ENCODE measurements at regions not wholly inside any gene's neighbourhood (a gene's known extent, or its start where the extent isn't known, plus 50 kb on each side); places are given as distances from the start of the nearest gene placed in this dataset.

DNA sequence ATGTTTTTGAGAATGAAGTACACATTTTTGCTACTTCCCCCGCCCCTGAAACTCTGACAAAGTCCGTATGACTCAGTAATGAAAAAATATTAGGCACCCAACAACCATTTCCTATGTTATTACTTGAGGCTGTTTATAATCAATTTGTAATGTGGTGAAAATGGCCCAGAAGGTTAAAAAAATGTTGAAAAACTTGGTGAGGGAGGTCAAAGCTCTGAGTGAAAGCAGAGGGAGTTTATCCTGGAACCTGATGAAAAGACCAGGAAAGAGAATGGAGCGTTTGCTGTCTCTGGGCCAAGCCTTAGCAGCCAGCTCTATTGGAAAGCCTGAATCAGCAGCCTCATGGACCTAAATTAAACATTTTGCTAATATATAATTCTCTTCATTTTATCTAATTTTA lies 367.7 kb upstream of the NEGR1 start:
- DNase-seq (no peak), ATAC-seq (no peak)
- Histone ChIP-seq H3K4me3 (no peak overlapping the region), H3K9me3 (no peaks in the 10 kb centered on the region), H3K4me1 (ENCODE audit: low read depth) (no peaks in the 10 kb centered on the region), H3K36me3 (ENCODE audit: low read depth) (no peaks in the 10 kb centered on the region)
- TF ChIP-seq, protein P1, sequence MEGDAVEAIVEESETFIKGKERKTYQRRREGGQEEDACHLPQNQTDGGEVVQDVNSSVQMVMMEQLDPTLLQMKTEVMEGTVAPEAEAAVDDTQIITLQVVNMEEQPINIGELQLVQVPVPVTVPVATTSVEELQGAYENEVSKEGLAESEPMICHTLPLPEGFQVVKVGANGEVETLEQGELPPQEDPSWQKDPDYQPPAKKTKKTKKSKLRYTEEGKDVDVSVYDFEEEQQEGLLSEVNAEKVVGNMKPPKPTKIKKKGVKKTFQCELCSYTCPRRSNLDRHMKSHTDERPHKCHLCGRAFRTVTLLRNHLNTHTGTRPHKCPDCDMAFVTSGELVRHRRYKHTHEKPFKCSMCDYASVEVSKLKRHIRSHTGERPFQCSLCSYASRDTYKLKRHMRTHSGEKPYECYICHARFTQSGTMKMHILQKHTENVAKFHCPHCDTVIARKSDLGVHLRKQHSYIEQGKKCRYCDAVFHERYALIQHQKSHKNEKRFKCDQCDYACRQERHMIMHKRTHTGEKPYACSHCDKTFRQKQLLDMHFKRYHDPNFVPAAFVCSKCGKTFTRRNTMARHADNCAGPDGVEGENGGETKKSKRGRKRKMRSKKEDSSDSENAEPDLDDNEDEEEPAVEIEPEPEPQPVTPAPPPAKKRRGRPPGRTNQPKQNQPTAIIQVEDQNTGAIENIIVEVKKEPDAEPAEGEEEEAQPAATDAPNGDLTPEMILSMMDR (IDR thresholded peaks at IDR 0.05) = no peak
- intact Hi-C loops (cut with DNase I, micrococcal nuclease) = no loop called here

DNA sequence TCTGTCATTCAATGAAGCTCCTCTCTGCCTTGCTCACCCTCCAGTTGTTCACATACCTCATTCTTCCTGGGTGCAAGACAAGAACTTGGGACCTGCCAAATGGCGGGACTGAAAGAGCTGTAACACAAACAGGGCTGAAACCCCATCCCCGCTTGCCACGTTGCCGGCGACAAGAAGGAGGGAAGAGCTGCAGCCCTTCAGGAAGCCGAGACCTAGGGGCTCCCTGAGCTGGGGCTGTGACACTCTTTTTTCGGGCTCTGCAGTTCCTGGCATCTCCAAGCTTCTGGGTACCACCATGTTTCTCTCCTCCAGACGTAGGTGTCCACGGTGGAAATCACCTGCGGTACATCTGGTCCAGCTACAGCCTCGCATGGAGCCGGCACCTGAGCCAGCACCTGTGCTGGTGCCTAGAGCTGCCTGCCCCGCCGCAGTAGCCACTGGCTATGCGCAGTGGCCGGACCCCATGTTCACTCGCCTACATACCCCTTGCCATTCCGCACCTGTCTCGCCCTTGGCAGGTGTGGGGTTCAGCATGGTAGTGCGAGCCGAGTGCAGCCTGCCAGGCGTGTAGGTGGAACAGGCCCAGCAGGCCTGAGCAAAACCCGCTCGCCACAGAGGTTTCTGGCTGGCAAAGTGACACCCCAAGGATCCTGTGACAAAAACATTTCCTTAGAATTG lies 367.0 kb upstream of the NEGR1 start:
- DNase-seq (peak in 1 of 3 donors; percentile 25), ATAC-seq (no peak)
- Histone ChIP-seq H3K4me3 (no peak overlapping the region), H3K4me1 (ENCODE audit: low read depth) (no peaks in the 10 kb centered on the region), H3K9me3 (no peaks in the 10 kb centered on the region), H3K36me3 (ENCODE audit: low read depth) (no peaks in the 10 kb centered on the region)
- TF ChIP-seq, protein P1 (IDR thresholded peaks at IDR 0.05) = no peak
- intact Hi-C loops (cut with DNase I, micrococcal nuclease) = no loop called here

DNA sequence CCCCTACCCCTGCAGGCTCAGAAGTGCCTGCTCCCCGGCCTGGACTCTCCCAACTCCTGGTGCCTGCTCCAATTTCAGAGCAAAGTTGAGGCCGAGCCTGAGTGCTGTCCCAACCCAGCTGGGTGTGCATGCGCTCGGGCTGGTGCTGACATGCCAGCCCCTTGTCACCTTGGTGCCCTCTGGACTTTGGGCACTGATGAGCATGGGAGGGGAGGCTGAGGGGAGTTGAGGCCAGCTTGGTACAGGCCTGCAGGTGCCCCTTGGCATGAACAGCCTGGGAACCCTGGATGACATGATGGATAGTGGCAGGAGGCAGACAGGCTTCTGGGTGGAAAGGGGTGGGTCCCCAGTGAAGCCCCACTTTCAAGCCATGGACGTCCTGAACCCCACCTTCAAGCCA lies 366.1 kb upstream of the NEGR1 start:
- TF ChIP-seq, protein P1 (IDR thresholded peaks at IDR 0.05) = no peak
- peak in 1 of 3 donors; percentile 12 for DNase-seq
- ATAC-seq = no peak

DNA sequence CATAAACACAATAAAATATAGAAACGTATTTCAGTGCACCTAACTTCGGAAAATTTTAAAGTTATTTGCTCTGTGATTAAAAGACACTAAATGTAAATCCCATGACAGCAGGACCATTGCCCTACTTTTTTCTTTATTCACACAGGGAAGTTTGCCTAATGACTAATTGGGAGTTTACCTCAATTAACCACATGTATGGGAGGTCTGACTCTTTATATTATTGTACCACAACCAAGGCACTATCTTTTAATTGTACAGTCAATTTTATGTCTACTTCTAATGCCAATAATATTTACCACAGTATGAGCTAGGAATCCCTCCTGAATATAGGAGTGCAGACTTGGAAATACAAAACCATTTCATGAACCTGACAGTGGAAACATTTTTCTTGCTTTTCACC lies 360.8 kb upstream of the NEGR1 start:
- TF ChIP-seq, protein P1 (IDR thresholded peaks at IDR 0.05) = no peak
- H3K36me3 ChIP-seq (ENCODE audit: low read depth) = no peaks in the 10 kb centered on the region
- intact Hi-C loops (cut with DNase I, micrococcal nuclease) = no loop called here
- H3K4me1 ChIP-seq (ENCODE audit: low read depth) = no peaks in the 10 kb centered on the region
- DNase-seq = no peak
- H3K4me3 ChIP-seq = no peak overlapping the region
- no peaks in the 10 kb centered on the region for H3K9me3 ChIP-seq
- ATAC-seq = no peak

More for the DNA sequence above, 366.1 kb upstream of the NEGR1 start:
- no peaks in the 10 kb centered on the region for H3K9me3 ChIP-seq
- H3K36me3 ChIP-seq (ENCODE audit: low read depth) = no peaks in the 10 kb centered on the region
- no peak overlapping the region for H3K4me3 ChIP-seq
- H3K4me1 ChIP-seq (ENCODE audit: low read depth) = no peaks in the 10 kb centered on the region
- intact Hi-C loops (cut with DNase I, micrococcal nuclease) = no loop called here

DNA sequence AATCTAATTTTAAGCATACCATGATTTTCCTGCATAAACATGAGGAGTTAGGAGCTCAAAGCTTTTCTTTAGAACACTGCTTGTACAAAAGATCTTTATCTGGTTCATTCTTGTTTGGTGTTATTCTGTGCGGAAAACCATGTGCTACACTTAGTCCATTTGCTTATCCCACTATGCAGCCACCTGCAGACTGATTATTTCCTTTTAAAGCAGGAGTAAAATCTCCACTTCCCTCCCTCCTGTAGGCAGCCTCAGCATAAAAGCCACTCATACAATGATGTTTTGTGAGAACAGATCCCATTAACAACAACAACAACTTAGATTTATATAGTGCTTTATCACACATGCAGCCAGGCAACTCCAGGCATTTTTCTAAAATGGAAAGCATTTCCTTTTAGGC lies 355.3 kb upstream of the NEGR1 start:
- H3K4me3 ChIP-seq = no peak overlapping the region
- no peaks in the 10 kb centered on the region for H3K9me3 ChIP-seq
- DNase-seq (no peak), ATAC-seq (no peak)
- H3K4me1 ChIP-seq (ENCODE audit: low read depth) = no peaks in the 10 kb centered on the region
- H3K36me3 ChIP-seq (ENCODE audit: low read depth) = no peaks in the 10 kb centered on the region
- TF ChIP-seq, protein P1 (IDR thresholded peaks at IDR 0.05) = no peak
- intact Hi-C loops (cut with DNase I, micrococcal nuclease) = no loop called here

DNA sequence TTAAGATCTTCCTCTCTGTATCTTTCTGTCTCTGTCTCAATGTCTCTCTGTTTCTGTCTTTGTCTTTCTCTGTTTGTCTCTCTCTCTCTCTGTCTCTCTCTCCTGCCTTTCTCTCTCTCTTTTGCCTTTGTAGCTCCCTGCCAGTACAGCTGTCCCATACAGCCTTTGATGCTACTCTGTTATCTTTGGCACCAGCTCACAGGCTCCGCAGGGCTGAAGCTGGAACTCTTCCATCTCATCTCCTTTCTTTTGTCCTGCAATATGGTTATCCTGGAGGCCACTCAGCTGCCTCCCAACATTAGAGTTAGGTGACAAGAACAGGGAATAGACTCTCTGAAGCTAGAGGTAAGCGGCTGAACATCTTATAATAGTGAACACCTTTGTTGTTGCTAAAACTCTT lies 354.3 kb upstream of the NEGR1 start:
- no peak for DNase-seq
- no peak for ATAC-seq
- Histone ChIP-seq H3K36me3 (ENCODE audit: low read depth) (no peaks in the 10 kb centered on the region), H3K4me3 (no peak overlapping the region), H3K4me1 (ENCODE audit: low read depth) (no peaks in the 10 kb centered on the region), H3K9me3 (no peaks in the 10 kb centered on the region)
- intact Hi-C loops (cut with DNase I, micrococcal nuclease) = no loop called here
- TF ChIP-seq, protein P1 (IDR thresholded peaks at IDR 0.05) = no peak
